ENCODE measurements at regions not wholly inside any gene's neighbourhood (a gene's known extent, or its start where the extent isn't known, plus 50 kb on each side); places are given as distances from the start of the nearest gene placed in this dataset.

- Histone ChIP-seq H3K27me3 (no peaks in the 10 kb centered on the region), H3K27ac (no peak overlapping the region), H3K4me3 (no peak overlapping the region), H3K9me3 (no peaks in the 10 kb centered on the region), H3K36me3 (no peaks in the 10 kb centered on the region), H3K4me1 (no peaks in the 10 kb centered on the region)
- WGBS (ENCODE audit: insufficient coverage, low coverage, low lambda C conversion rate, missing lambda C conversion rate) = 52% methylated on average over 3 of the region's 3 CpGs
- ATAC-seq (no peak), DNase-seq (no peak)
- TF ChIP-seq CTCF (IDR thresholded peaks at IDR 0.05) (no peak), POLR2A (IDR thresholded peaks at IDR 0.05) (no peak)
- intact Hi-C loops (cut with DNase I) = no loop called here
Observed at GRCh38 chr13:106274551-106275203, 260.8 kb downstream of the EFNB2 start.

GRCh38 chr13:106263801-106264200 is 271.7 kb downstream of the EFNB2 start:
- 48% methylated on average over 4 of the region's 4 CpGs for WGBS (ENCODE audit: insufficient coverage, low coverage, low lambda C conversion rate, missing lambda C conversion rate)
- Histone ChIP-seq H3K4me3 (no peak overlapping the region), H3K27ac (no peak overlapping the region)

GRCh38 chr13:106262886-106263285 is 272.6 kb downstream of the EFNB2 start:
- intact Hi-C loops (cut with DNase I) = no loop called here
- 60% methylated on average over 8 of the region's 8 CpGs for WGBS (ENCODE audit: insufficient coverage, low coverage, low lambda C conversion rate, missing lambda C conversion rate)
- Histone ChIP-seq H3K36me3 (no peaks in the 10 kb centered on the region), H3K9me3 (no peaks in the 10 kb centered on the region), H3K4me1 (no peaks in the 10 kb centered on the region), H3K27ac (no peak overlapping the region), H3K27me3 (no peaks in the 10 kb centered on the region), H3K4me3 (no peak overlapping the region)
- TF ChIP-seq POLR2A (IDR thresholded peaks at IDR 0.05) (no peak), CTCF (IDR thresholded peaks at IDR 0.05) (no peak)
- DNase-seq (no peak), ATAC-seq (no peak)

More at GRCh38 chr13:106263801-106264200, 271.7 kb downstream of the EFNB2 start:
- Histone ChIP-seq H3K4me1 (no peaks in the 10 kb centered on the region), H3K9me3 (no peaks in the 10 kb centered on the region), H3K27me3 (no peaks in the 10 kb centered on the region), H3K36me3 (no peaks in the 10 kb centered on the region)
- DNase-seq (no peak), ATAC-seq (no peak)
- intact Hi-C loops (cut with DNase I) = no loop called here
- TF ChIP-seq CTCF (IDR thresholded peaks at IDR 0.05) (no peak), POLR2A (IDR thresholded peaks at IDR 0.05) (no peak)

- Histone ChIP-seq H3K27ac (no peak overlapping the region), H3K4me1 (no peaks in the 10 kb centered on the region), H3K4me3 (no peak overlapping the region), H3K36me3 (no peaks in the 10 kb centered on the region), H3K9me3 (no peaks in the 10 kb centered on the region), H3K27me3 (no peaks in the 10 kb centered on the region)
- intact Hi-C loops (cut with DNase I) = no loop called here
- DNase-seq (no peak), ATAC-seq (no peak)
- 59% methylated on average over 7 of the region's 7 CpGs for WGBS (ENCODE audit: insufficient coverage, low coverage, low lambda C conversion rate, missing lambda C conversion rate)
- TF ChIP-seq POLR2A (IDR thresholded peaks at IDR 0.05) = no peak
- TF ChIP-seq CTCF (IDR thresholded peaks at IDR 0.05) = no peak
Observed at GRCh38 chr13:106261450-106261849, 274.0 kb downstream of the EFNB2 start.

- no peaks in the 10 kb centered on the region for H3K27me3 ChIP-seq
- 83% methylated on average over 7 of the region's 20 CpGs for WGBS (ENCODE audit: insufficient coverage, low coverage, low lambda C conversion rate, missing lambda C conversion rate)
- intact Hi-C loops (cut with DNase I) = no loop called here
Observed at GRCh38 chr13:106260352-106260751, 275.1 kb downstream of the EFNB2 start.

More at GRCh38 chr13:106260352-106260751, 275.1 kb downstream of the EFNB2 start:
- Histone ChIP-seq H3K4me3 (no peak overlapping the region), H3K9me3 (no peaks in the 10 kb centered on the region), H3K27ac (no peak overlapping the region), H3K36me3 (no peaks in the 10 kb centered on the region), H3K4me1 (no peaks in the 10 kb centered on the region)
- TF ChIP-seq CTCF (IDR thresholded peaks at IDR 0.05) = no peak
- no peak for TF ChIP-seq POLR2A (IDR thresholded peaks at IDR 0.05)
- no peak for DNase-seq
- ATAC-seq = no peak

Measured in right lobe of liver (tissue), 6 donors.